ENCODE measurements at regions not wholly inside any gene's neighbourhood (a gene's known extent, or its start where the extent isn't known, plus 50 kb on each side); places are given as distances from the start of the nearest gene placed in this dataset.
A peak's percentile ranks its signal among the peaks of the same experiment; 100 is the strongest.

DNA sequence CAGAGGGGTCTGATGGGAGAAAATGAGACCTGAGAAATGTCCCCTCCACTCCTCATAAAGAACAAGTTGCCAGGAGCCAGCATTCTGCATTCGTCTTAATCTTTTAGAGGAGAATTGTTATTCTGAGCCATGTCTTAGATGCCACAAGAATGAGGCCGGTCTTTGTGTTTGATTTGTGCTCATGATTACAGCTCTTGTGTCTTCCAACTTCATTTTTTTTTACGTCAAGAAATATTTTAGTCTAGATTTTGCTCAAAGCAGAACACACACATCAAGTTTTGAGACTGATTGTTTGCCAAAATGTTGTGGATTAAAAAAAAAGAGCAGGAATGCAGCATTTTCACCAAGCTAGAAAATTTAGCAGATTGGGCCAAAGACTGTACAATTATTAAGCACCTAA lies 130.6 kb upstream of the PITX2 start:
- Histone ChIP-seq H3K36me3 (ENCODE audit: control insufficient read depth in 2 of 4, insufficient read depth in 4 of 4, low read length in 3 of 4) (no peaks in the 10 kb centered on the region), H2BK15ac (ENCODE audit: low read length) (no peak overlapping the region), H3K4me2 (ENCODE audit: insufficient read depth in 1 of 2, low read depth in 2 of 2, low read length in 2 of 2) (no peak overlapping the region), H2BK20ac (ENCODE audit: low read length) (no peak overlapping the region), H3K9ac (replicated peaks in 1 of 4; ENCODE audit: extremely low read depth in 1 of 4, low read depth in 3 of 4, low read length in 3 of 4) (no peak overlapping the region), H2AFZ (ENCODE audit: low read length) (0 out of 2 replicates have a peak overlapping the region, but pooled peaks have one; percentile 50), H3K56ac (replicated peaks; ENCODE audit: insufficient read length, low read depth, low read length) (no peak overlapping the region), H3K79me2 (ENCODE audit: control insufficient read depth in 1 of 2, insufficient read depth in 2 of 2, low read length in 2 of 2) (no peaks in the 10 kb centered on the region), H3K23ac (ENCODE audit: insufficient read length) (no peak overlapping the region), H2BK5ac (ENCODE audit: low read depth, low read length) (no peak overlapping the region), H3K4me1 (replicated peaks in 1 of 4; ENCODE audit: control insufficient read depth in 3 of 4, insufficient read depth in 4 of 4, low read length in 3 of 4) (no peaks in the 10 kb centered on the region), H3K4me3 (ENCODE audit: extremely low read depth in 1 of 4, insufficient read depth in 2 of 4, low read depth in 3 of 4, low read length in 4 of 4) (no peak overlapping the region), H4K20me1 (replicated peaks in 1 of 2; ENCODE audit: control insufficient read depth in 1 of 2, insufficient read depth in 2 of 2, low read length in 2 of 2) (no peaks in the 10 kb centered on the region), H2BK12ac (ENCODE audit: low read depth, low read length) (no peak overlapping the region), H3K4ac (replicated peaks; ENCODE audit: insufficient read length, low read depth, low read length) (no peak overlapping the region), H3K79me1 (ENCODE audit: low read depth, low read length) (no peaks in the 10 kb centered on the region), H3K23me2 (ENCODE audit: low read depth, low read length) (no peaks in the 10 kb centered on the region), H2AK5ac (ENCODE audit: low read depth, low read length) (no peak overlapping the region), H3K18ac (ENCODE audit: extremely low read depth, low read length) (no peak overlapping the region), H4K5ac (ENCODE audit: insufficient read length, low read depth, low read length) (no peak overlapping the region), H4K8ac (ENCODE audit: extremely low read depth, insufficient read depth, low read length) (no peak overlapping the region), H3K27ac (ENCODE audit: low read depth, low read length) (no peak overlapping the region), H3K27me3 (replicated peaks in 1 of 4; ENCODE audit: control insufficient read depth in 3 of 4, extremely low read depth in 1 of 4, insufficient read depth in 3 of 4, low read length in 3 of 4) (no peaks in the 10 kb centered on the region), H4K91ac (replicated peaks; ENCODE audit: insufficient read length, low read length) (no peak overlapping the region), H2BK120ac (replicated peaks; ENCODE audit: low read depth, low read length) (no peak overlapping the region), H3K14ac (ENCODE audit: insufficient read length) (no peak overlapping the region), H3K9me3 (ENCODE audit: insufficient read depth in 2 of 2, low read depth in 1 of 2, low read length in 1 of 2) (no peaks in the 10 kb centered on the region)
- FAIRE-seq (no peak), DNase-seq (ENCODE audit: low read depth in 1 of 2, low spot score in 2 of 2) (no peak)
- TF ChIP-seq JUND (IDR thresholded peaks at IDR 0.05; ENCODE audit: low read length) (no peak), MAFK (IDR thresholded peaks at IDR 0.05; ENCODE audit: low read depth, low read length) (no peak), CEBPB (IDR thresholded peaks at IDR 0.05; ENCODE audit: low read depth, low read length) (no peak), KDM1A (IDR thresholded peaks at IDR 0.05; ENCODE audit: borderline replicate concordance, low read length) (no peak), POLR2AphosphoS5 (IDR thresholded peaks at IDR 0.05; ENCODE audit: low read depth, low read length) (no peak), TAF7 (optimal IDR thresholded peaks at IDR 0.05; ENCODE audit: borderline replicate concordance, low read depth, low read length) (no peak), TCF12 (IDR thresholded peaks at IDR 0.05; ENCODE audit: low read depth, low read length) (no peak), ASH2L (IDR thresholded peaks at IDR 0.05; ENCODE audit: low read length) (no peak), RFX5 (IDR thresholded peaks at IDR 0.05; ENCODE audit: borderline replicate concordance, low read depth, low read length) (no peak), PHF8 (conservative IDR thresholded peaks at IDR 0.05; ENCODE audit: low read depth, low read length) (no peak), EGR1 (IDR thresholded peaks at IDR 0.05; ENCODE audit: borderline replicate concordance, low read depth, low read length) (no peak)
- TF ChIP-seq, protein P1, sequence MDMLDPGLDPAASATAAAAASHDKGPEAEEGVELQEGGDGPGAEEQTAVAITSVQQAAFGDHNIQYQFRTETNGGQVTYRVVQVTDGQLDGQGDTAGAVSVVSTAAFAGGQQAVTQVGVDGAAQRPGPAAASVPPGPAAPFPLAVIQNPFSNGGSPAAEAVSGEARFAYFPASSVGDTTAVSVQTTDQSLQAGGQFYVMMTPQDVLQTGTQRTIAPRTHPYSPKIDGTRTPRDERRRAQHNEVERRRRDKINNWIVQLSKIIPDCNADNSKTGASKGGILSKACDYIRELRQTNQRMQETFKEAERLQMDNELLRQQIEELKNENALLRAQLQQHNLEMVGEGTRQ (IDR thresholded peaks at IDR 0.05; ENCODE audit: low read length) = no peak
- TF ChIP-seq, protein P2, sequence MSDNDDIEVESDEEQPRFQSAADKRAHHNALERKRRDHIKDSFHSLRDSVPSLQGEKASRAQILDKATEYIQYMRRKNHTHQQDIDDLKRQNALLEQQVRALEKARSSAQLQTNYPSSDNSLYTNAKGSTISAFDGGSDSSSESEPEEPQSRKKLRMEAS (IDR thresholded peaks at IDR 0.05) = no peak
- ChIA-PET CTCF (ENCODE audit: partially characterized antibody) (no interaction called here), POLR2A (ENCODE audit: partially characterized antibody) (no interaction called here)
- WGBS, 2 experiments (ENCODE audit: extremely low coverage in 1 of 2, insufficient coverage in 1 of 2, insufficient read length in 1 of 2, insufficient replicate concordance in 2 of 2, low coverage in 1 of 2, low lambda C conversion rate in 2 of 2, missing lambda C conversion rate in 1 of 2) = 81% methylated on average over 3 of the region's 3 CpGs; no CpG with 5 or more reads in 1 of the 2 experiments
